RWPE1 (cell line): ENCODE measurements at regions not wholly inside any gene's neighbourhood (a gene's known extent, or its start where the extent isn't known, plus 50 kb on each side); places are given as distances from the start of the nearest gene placed in this dataset.

ENCODE experiments used
- CTCF ChIA-PET: fragments of 350-600 bp; sonication (Branson Sonifier 250); formaldehyde crosslinking; extraction: SDS; loops from one replicate; lab custom pipeline; 2021; lab: Yijun Ruan, JAX
- POLR2A ChIA-PET: fragments of 400-600 bp; formaldehyde crosslinking; extraction: SDS; loops from one replicate; lab custom pipeline; 2020; ENCODE audit warnings: antibody characterized with exemption; ENCODE audit not compliant: low non-redundant PET; lab: Yijun Ruan, JAX
- DNase-seq: peaks from one replicate; pipeline ENCODE4 v3.0.0; 2012; ENCODE audit warnings: low spot score
- H3K27ac ChIP-seq: fragments of 450-650 bp; 2 replicates; pipeline ENCODE4 v1.5.1; 2017
- TF ChIP-seq, protein P1 (sequence below): fragments of 450-650 bp; conservative IDR thresholded peaks from 2 replicates; pipeline ENCODE4 v1.5.1; 2017; ENCODE audit warnings: low read depth, mild to moderate bottlenecking

DNA sequence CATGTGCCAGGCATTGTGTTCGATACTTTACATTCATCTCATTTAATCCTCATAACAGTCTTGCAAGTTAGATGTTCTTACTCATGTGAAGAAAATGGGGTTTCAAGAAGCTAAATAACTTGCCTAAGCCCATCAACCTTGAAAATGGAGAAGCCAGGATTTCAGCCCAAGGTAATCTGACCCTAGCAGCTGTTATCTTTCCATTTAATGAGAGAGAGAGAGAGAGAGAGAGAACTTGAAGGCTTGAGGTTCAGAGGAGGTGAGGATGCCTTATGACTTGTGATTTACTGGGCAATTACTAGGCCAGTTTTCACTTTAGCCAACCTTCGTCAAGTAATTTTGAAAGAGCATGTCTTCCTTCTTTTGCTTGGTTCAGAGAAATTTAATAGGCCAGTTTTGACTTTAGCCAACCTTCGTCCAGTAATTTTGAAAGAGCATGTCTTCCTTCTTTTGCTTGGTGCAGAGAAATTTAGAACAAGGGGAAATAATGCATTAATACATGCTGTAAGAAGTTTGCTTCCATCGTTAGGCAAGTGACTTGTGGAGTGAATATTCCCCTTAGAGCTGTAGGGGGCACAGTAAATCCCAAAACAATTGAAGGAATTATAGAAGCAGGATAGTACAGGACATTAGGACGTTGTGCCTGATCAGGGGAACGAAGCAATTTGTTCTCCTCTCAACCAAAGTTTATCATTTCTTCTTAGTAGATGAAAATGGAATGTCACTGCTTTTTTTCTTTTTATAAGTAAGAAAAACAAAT lies 143.0 kb upstream of the BMPER start:
- CTCF ChIA-PET: interaction anchor here (0.5 kb wide), 1 partner anchor 294 kb away, joined by 4 read pairs; no protein-coding TSS in a partner anchor
- no peak overlapping the region for H3K27ac ChIP-seq
- POLR2A ChIA-PET: no interaction called here
- TF ChIP-seq, protein P1, sequence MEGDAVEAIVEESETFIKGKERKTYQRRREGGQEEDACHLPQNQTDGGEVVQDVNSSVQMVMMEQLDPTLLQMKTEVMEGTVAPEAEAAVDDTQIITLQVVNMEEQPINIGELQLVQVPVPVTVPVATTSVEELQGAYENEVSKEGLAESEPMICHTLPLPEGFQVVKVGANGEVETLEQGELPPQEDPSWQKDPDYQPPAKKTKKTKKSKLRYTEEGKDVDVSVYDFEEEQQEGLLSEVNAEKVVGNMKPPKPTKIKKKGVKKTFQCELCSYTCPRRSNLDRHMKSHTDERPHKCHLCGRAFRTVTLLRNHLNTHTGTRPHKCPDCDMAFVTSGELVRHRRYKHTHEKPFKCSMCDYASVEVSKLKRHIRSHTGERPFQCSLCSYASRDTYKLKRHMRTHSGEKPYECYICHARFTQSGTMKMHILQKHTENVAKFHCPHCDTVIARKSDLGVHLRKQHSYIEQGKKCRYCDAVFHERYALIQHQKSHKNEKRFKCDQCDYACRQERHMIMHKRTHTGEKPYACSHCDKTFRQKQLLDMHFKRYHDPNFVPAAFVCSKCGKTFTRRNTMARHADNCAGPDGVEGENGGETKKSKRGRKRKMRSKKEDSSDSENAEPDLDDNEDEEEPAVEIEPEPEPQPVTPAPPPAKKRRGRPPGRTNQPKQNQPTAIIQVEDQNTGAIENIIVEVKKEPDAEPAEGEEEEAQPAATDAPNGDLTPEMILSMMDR: no peak
- no peak for DNase-seq

- no peak overlapping the region for H3K27ac ChIP-seq
- no peak for DNase-seq
- TF ChIP-seq, protein P1: no peak
- ChIA-PET CTCF (interaction anchor here (0.5 kb wide), 2 partner anchors 133 to 294 kb away, joined by 4 read pairs; no protein-coding TSS in a partner anchor), POLR2A (no interaction called here)
These were observed 142.4 kb upstream of the BMPER start for GRCh38 chr7:33762911-33763306.

GRCh38 chr7:33764752-33765451 lies 140.4 kb upstream of the BMPER start:
- ChIA-PET CTCF (no interaction called here), POLR2A (no interaction called here)
- no peak for DNase-seq
- H3K27ac ChIP-seq: no peak overlapping the region
- TF ChIP-seq, protein P1: no peak

GRCh38 chr7:33766405-33766804 lies 138.9 kb upstream of the BMPER start:
- TF ChIP-seq, protein P1: no peak
- DNase-seq: no peak
- ChIA-PET CTCF (interaction anchor here (0.6 kb wide), 1 partner anchor 338 kb away, joined by 3 read pairs; no protein-coding TSS in a partner anchor), POLR2A (no interaction called here)
- no peak overlapping the region for H3K27ac ChIP-seq

- DNase-seq: no peak
- ChIA-PET POLR2A (no interaction called here), CTCF (interaction anchor here (1.0 kb wide), 1 partner anchor 12 kb away, joined by 3 read pairs; no protein-coding TSS in a partner anchor)
- TF ChIP-seq, protein P1: no peak
- no peak overlapping the region for H3K27ac ChIP-seq
These were observed 135.4 kb upstream of the BMPER start for GRCh38 chr7:33769930-33770329.

DNA sequence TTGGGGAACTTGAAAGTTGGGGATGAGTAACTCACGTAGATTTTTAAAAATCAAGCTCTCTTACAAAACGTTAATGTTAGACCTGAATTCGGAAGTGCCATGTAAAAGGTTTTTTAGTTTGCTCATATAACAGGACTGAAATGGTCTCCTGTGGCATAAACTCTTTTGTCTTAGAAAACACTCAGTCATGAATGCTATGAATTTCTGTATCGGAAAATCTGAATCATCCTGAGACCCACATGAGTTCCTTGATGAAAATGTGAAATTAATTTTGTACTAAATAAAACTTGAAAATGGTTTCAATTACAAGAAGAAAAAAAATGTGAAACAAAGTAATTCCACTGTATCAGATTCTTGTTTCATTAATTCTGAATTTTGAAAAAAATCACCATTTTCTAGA lies 134.8 kb upstream of the BMPER start:
- no peak overlapping the region for H3K27ac ChIP-seq
- CTCF ChIA-PET: interaction anchor here (1.0 kb wide), 1 partner anchor 12 kb away, joined by 3 read pairs; no protein-coding TSS in a partner anchor
- POLR2A ChIA-PET: no interaction called here
- DNase-seq: no peak
- TF ChIP-seq, protein P1: no peak
